HepG2 (cell line): ENCODE measurements at regions not wholly inside any gene's neighbourhood (a gene's known extent, or its start where the extent isn't known, plus 50 kb on each side); places are given as distances from the start of the nearest gene placed in this dataset.

Experiments used
- ATAC-seq: fragments of 200-7000 bp; cut with Tn5 transposase; 3 replicates; pipeline ENCODE4 v1.9.1; 2020; ENCODE audit warnings: mild to moderate bottlenecking, moderate library complexity
- BruUV-seq: library from RNA; stranded (reverse); fragments of 400-500 nt; replicated peaks from 2 replicates; lab custom pipeline; 2021; lab: Mats Ljungman, UMichigan
- CTCF ChIA-PET: fragments of 300-600 bp; formaldehyde crosslinking; extraction: SDS; loops from one replicate; lab custom pipeline; 2021; ENCODE audit warnings: low total read pairs, inconsistent platforms, low intra/inter-chr PET ratio; lab: Yijun Ruan, JAX
- POLR2A ChIA-PET: fragments of 350-600 bp; sonication (Branson Sonifier 250); formaldehyde crosslinking; loops from one replicate; lab custom pipeline; 2020; ENCODE audit warnings: antibody characterized with exemption, inconsistent platforms; lab: Yijun Ruan, JAX
- DNase-seq: peaks from one replicate; pipeline ENCODE4 v3.0.0-alpha.2; 2015; ENCODE audit warnings: low spot score
- FAIRE-seq: peaks from 3 replicates; lab custom pipeline; 2011; peaks lifted over from hg19 to GRCh38; lab: Jason Lieb, UNC
- H2AFZ ChIP-seq: one replicate; pipeline ENCODE4 v1.6.1; 2011; ENCODE audit warnings: low read length, inconsistent platforms
- H3K27ac ChIP-seq: fragments of 300-600 bp; 3 replicates; pipeline ENCODE4 v1.8.0; 2011; ENCODE audit warnings: mixed run types, mild to moderate bottlenecking, mixed read lengths, low read length, inconsistent platforms; ENCODE audit not compliant: insufficient read depth; ENCODE audit errors: extremely low read length
- H3K27me3 ChIP-seq, 2 experiments: fragments of 200-600 bp in 1 of 2; 2 replicates in 1 of 2; 3 replicates in 1 of 2; pipeline versions ENCODE4 v1.6.0 to v1.8.0; 2011; ENCODE audit warnings: low read length in 2 of 2, mild to moderate bottlenecking in 2 of 2, moderate library complexity in 2 of 2, inconsistent platforms in 1 of 2; ENCODE audit not compliant: insufficient read depth in 2 of 2, control insufficient read depth in 1 of 2
- H3K36me3 ChIP-seq, 2 experiments: fragments of 200-600 bp in 1 of 2; replicated peaks in 1 of 2; 2 replicates in 1 of 2; 3 replicates in 1 of 2; pipeline versions ENCODE4 v1.5.1 to v1.8.0; 2011; ENCODE audit warnings: low read length in 2 of 2, inconsistent platforms in 1 of 2; ENCODE audit not compliant: insufficient read depth in 2 of 2, control insufficient read depth in 1 of 2
- H3K4me1 ChIP-seq: 2 replicates; pipeline ENCODE4 v1.5.1; 2012; ENCODE audit warnings: low read length, inconsistent platforms; ENCODE audit not compliant: insufficient read depth
- H3K4me2 ChIP-seq: 2 replicates; pipeline ENCODE4 v1.6.0; 2011; ENCODE audit warnings: low read depth, low read length, inconsistent platforms
- H3K4me3 ChIP-seq, 3 experiments: fragments of 200-600 bp in 1 of 3; sonication (generic), shearing (Covaris generic) in 1 of 3; replicated peaks in 1 of 3; 2 replicates each; pipeline ENCODE4 v1.5.1; 2011 to 2016; ENCODE audit warnings: low read length in 3 of 3, inconsistent platforms in 2 of 3, low read depth in 2 of 3, mild to moderate bottlenecking in 2 of 3, control low read depth in 1 of 3, mixed read lengths in 1 of 3; ENCODE audit not compliant: insufficient read depth in 1 of 3
- H3K79me2 ChIP-seq: one replicate; pipeline ENCODE4 v1.6.1; 2011; ENCODE audit warnings: low read length, inconsistent platforms; ENCODE audit not compliant: insufficient read depth
- H3K9ac ChIP-seq: 2 replicates; pipeline ENCODE4 v1.6.0; 2011; ENCODE audit warnings: mild to moderate bottlenecking, low read depth, low read length, inconsistent platforms; ENCODE audit not compliant: insufficient read depth
- H3K9me3 ChIP-seq: 2 replicates; pipeline ENCODE4 v1.5.1; 2012; ENCODE audit warnings: mild to moderate bottlenecking, low read length
- H4K20me1 ChIP-seq: 2 replicates; pipeline ENCODE4 v1.6.0; 2011; ENCODE audit warnings: inconsistent platforms, mild to moderate bottlenecking, low read length, moderate library complexity; ENCODE audit not compliant: insufficient read depth
- ASH2L ChIP-seq: fragments of 300-600, 200-600 bp; sonication (generic); IDR thresholded peaks from 2 replicates; pipeline ENCODE4 v1.7.0; 2017; ENCODE audit warnings: low read depth, mild to moderate bottlenecking, moderate library complexity, mixed read lengths, low read length; ENCODE audit not compliant: insufficient read length
- ATF7 ChIP-seq, 2 experiments: fragments of 450-650 bp in 1 of 2; sonication (generic) in 1 of 2; formaldehyde crosslinking in 1 of 2; IDR thresholded peaks; 2 replicates each; pipeline versions ENCODE4 v1.4.0 to v1.6.1; 2016 to 2020; ENCODE audit warnings: antibody characterized with exemption in 1 of 2, mild to moderate bottlenecking in 1 of 2, missing genetic modification reagents in 1 of 2
- ELK4 ChIP-seq: sonication (generic); formaldehyde crosslinking; IDR thresholded peaks from 2 replicates; pipeline ENCODE4 v1.9.0; 2021; ENCODE audit warnings: missing genetic modification reagents, borderline replicate concordance
- ESRRA ChIP-seq: sonication (generic); formaldehyde crosslinking; IDR thresholded peaks from 2 replicates; pipeline ENCODE4 v1.5.1; 2020; ENCODE audit warnings: mild to moderate bottlenecking, low read depth, missing genetic modification reagents
- FOXC1 ChIP-seq: sonication (generic); formaldehyde crosslinking; IDR thresholded peaks from 2 replicates; pipeline ENCODE4 v1.8.0; 2022; ENCODE audit warnings: mild to moderate bottlenecking, missing genetic modification reagents, borderline replicate concordance
- GRHL1 ChIP-seq: sonication (generic); formaldehyde crosslinking; conservative IDR thresholded peaks from 2 replicates; pipeline ENCODE4 v1.8.0; 2022; ENCODE audit warnings: missing genetic modification reagents
- KDM2A ChIP-seq: sonication (generic); formaldehyde crosslinking; IDR thresholded peaks from 2 replicates; pipeline ENCODE4 v1.4.0; 2020; ENCODE audit warnings: low read depth, missing genetic modification reagents, borderline replicate concordance
- NCOA1 ChIP-seq: sonication (generic); formaldehyde crosslinking; IDR thresholded peaks from 2 replicates; pipeline ENCODE4 v1.9.0; 2021; ENCODE audit warnings: missing genetic modification reagents
- NPAS2 ChIP-seq: sonication (generic); formaldehyde crosslinking; IDR thresholded peaks from 2 replicates; pipeline ENCODE4 v1.8.0; 2022; ENCODE audit warnings: mild to moderate bottlenecking, missing genetic modification reagents, borderline replicate concordance
- NR2F1 ChIP-seq, 2 experiments: fragments of 450-650 bp in 1 of 2; formaldehyde crosslinking in 1 of 2; IDR thresholded peaks; 2 replicates each; pipeline versions ENCODE4 v1.5.0 to v1.6.1; 2016 to 2020; ENCODE audit warnings: mild to moderate bottlenecking in 1 of 2, missing compliant biosample characterization in 1 of 2, missing genetic modification reagents in 1 of 2, moderate library complexity in 1 of 2
- ZBTB37 ChIP-seq: sonication (generic); formaldehyde crosslinking; IDR thresholded peaks from 2 replicates; pipeline ENCODE4 v1.4.0; 2020; ENCODE audit warnings: mild to moderate bottlenecking, missing genetic modification reagents
- ZNF230 ChIP-seq: sonication (generic); formaldehyde crosslinking; IDR thresholded peaks from 2 replicates; pipeline ENCODE4 v1.4.0; 2020; ENCODE audit warnings: mild to moderate bottlenecking, missing genetic modification reagents
- ZNF343 ChIP-seq: sonication (generic); formaldehyde crosslinking; IDR thresholded peaks from 2 replicates; pipeline ENCODE4 v1.4.0; 2020; ENCODE audit warnings: mild to moderate bottlenecking, missing genetic modification reagents
- ZNF446 ChIP-seq: sonication (generic); formaldehyde crosslinking; IDR thresholded peaks from 2 replicates; pipeline ENCODE4 v1.5.0; 2020; ENCODE audit warnings: mild to moderate bottlenecking, missing genetic modification reagents
- ZNF749 ChIP-seq: sonication (generic); formaldehyde crosslinking; IDR thresholded peaks from 2 replicates; pipeline ENCODE4 v1.8.0; 2022; ENCODE audit warnings: mild to moderate bottlenecking, missing genetic modification reagents, moderate library complexity, borderline replicate concordance
- ZNF75D ChIP-seq: sonication (generic); formaldehyde crosslinking; IDR thresholded peaks from 2 replicates; pipeline ENCODE4 v1.8.1; 2023; ENCODE audit warnings: missing genetic modification reagents, mild to moderate bottlenecking, borderline replicate concordance
- ZNF891 ChIP-seq: sonication (generic); formaldehyde crosslinking; IDR thresholded peaks from 2 replicates; pipeline ENCODE4 v1.5.0; 2020; ENCODE audit warnings: mild to moderate bottlenecking, missing genetic modification reagents
- ZSCAN9 ChIP-seq: IDR thresholded peaks from 2 replicates; pipeline ENCODE4 v1.6.1; 2016; ENCODE audit warnings: borderline replicate concordance
- in situ Hi-C: cut with HindIII; loops from 2 replicates; pipeline ENCODE4 v1.10.0; 2017; ENCODE audit warnings: low pct_unique_long_range_greater_than_20kb; ENCODE audit not compliant: extremely low pct_ligation_motif_present
- intact Hi-C: fragments of 100-400 bp; cut with micrococcal nuclease; formaldehyde crosslinking; loops from one replicate; pipeline ENCODE4 v1.10.0; 2022; ENCODE audit not compliant: unreplicated experiment
- TF ChIP-seq, protein P1 (sequence below): IDR thresholded peaks from 2 replicates; pipeline ENCODE4 v1.6.1; 2016; ENCODE audit warnings: low read depth, control low read depth

GRCh38 chr4:123144616-123145015 is 222.2 kb upstream of the NUDT6 start:
- no peak overlapping the region for H3K4me2 ChIP-seq
- H2AFZ ChIP-seq = no peak overlapping the region
- H3K4me3 ChIP-seq = no peak overlapping the region
- intact Hi-C loops (no loop called here), in situ Hi-C loops (no loop called here)
- no peaks in the 10 kb centered on the region for H3K79me2 ChIP-seq
- no TSS peak for BruUV-seq
- ChIA-PET CTCF (no interaction called here), POLR2A (no interaction called here)
- ATAC-seq (no peak), FAIRE-seq (peak; percentile 4), DNase-seq (peak; percentile 5)
- no peaks in the 10 kb centered on the region for H3K27me3 ChIP-seq
- H4K20me1 ChIP-seq = no peaks in the 10 kb centered on the region
- H3K27ac ChIP-seq = no peak overlapping the region
- TF ChIP-seq GRHL1 (CRISPR knock-in tag) = no peak
- no peak for TF ChIP-seq ZNF749
- no peak for TF ChIP-seq ZNF75D (CRISPR knock-in tag)
- no peak for TF ChIP-seq ZNF230 (CRISPR knock-in tag)
- no peak for TF ChIP-seq ZSCAN9 (CRISPR knock-in tag)
- TF ChIP-seq ESRRA (CRISPR knock-in tag) = no peak
- TF ChIP-seq NCOA1 (CRISPR knock-in tag) = no peak
- no peak for TF ChIP-seq ZBTB37 (CRISPR knock-in tag)
- no peak for TF ChIP-seq NR2F1 (CRISPR knock-in tag; IDR thresholded peaks at IDR 0.05)
- TF ChIP-seq ELK4 (CRISPR knock-in tag) = no peak
- TF ChIP-seq ASH2L = no peak
- no peak for TF ChIP-seq ZNF891 (CRISPR knock-in tag)
- TF ChIP-seq KDM2A = no peak
- no peak for TF ChIP-seq ATF7 (IDR thresholded peaks at IDR 0.05)
- no peak for TF ChIP-seq ATF7 (CRISPR knock-in tag; IDR thresholded peaks at IDR 0.05)
- no peak for TF ChIP-seq FOXC1 (CRISPR knock-in tag)
- no peak for TF ChIP-seq ZNF343
- no peak for TF ChIP-seq NPAS2 (CRISPR knock-in tag)
- no peak for TF ChIP-seq ZNF446
- TF ChIP-seq, protein P1, sequence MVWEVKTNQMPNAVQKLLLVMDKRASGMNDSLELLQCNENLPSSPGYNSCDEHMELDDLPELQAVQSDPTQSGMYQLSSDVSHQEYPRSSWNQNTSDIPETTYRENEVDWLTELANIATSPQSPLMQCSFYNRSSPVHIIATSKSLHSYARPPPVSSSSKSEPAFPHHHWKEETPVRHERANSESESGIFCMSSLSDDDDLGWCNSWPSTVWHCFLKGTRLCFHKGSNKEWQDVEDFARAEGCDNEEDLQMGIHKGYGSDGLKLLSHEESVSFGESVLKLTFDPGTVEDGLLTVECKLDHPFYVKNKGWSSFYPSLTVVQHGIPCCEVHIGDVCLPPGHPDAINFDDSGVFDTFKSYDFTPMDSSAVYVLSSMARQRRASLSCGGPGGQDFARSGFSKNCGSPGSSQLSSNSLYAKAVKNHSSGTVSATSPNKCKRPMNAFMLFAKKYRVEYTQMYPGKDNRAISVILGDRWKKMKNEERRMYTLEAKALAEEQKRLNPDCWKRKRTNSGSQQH = no peak
- H3K9me3 ChIP-seq = no peaks in the 10 kb centered on the region
- H3K9ac ChIP-seq = no peak overlapping the region
- no peaks in the 10 kb centered on the region; a peak in 1 of 5 replicates for H3K36me3 ChIP-seq
- no peaks in the 10 kb centered on the region for H3K4me1 ChIP-seq
